ENCODE measurements at regions not wholly inside any gene's neighbourhood (a gene's known extent, or its start where the extent isn't known, plus 50 kb on each side); places are given as distances from the start of the nearest gene placed in this dataset.
"Not testable (repeated sequence)": the region's sequence is repeated elsewhere in the genome, so short reads cannot be mapped to it uniquely, and the experiment has no call there.

DNA sequence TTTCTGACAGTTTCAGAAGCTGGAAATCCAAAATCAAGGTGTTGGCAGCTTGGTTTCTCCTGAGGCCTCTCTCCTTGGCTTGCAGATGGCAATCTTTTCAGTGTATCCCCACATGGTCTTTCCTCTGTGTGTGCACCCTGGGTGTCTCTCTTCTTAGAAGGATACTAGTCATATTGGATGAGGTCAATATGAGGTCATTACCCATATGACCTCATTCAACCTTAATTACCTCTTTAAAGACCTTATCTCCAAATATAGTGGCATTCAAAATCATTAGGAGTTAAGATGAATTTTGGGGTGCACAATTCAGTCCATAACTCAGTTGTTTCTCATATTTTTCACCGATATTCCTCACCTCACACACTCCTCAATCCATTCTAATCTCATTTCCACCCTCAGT is 92.4 kb upstream of the TGM3 start:
- DNase-seq (ENCODE audit: low read depth): no peak

GRCh38 chr20:2204021-2204420 is 91.8 kb upstream of the TGM3 start:
- DNase-seq (ENCODE audit: low read depth): no peak

GRCh38 chr20:2206957-2207769 is 88.6 kb upstream of the TGM3 start:
- DNase-seq (ENCODE audit: low read depth): peak; percentile 52

DNA sequence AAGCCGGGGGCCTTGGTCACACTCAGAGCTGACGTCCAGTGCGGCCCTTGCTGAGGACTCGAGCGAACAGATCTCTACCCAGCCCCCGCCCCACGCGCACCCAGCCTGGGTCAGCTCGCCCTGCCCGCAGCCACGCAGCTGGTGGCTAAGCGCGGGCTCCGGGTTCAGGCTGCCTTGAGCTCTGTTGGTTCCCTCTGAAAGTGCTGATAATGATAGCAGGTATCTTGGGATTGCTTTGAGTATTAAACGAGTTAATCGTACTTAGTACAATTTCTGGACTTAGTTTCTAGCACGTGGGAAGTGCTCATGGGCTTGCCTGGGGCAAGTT is 88.1 kb upstream of the TGM3 start:
- no peak for DNase-seq (ENCODE audit: low read depth)

DNA sequence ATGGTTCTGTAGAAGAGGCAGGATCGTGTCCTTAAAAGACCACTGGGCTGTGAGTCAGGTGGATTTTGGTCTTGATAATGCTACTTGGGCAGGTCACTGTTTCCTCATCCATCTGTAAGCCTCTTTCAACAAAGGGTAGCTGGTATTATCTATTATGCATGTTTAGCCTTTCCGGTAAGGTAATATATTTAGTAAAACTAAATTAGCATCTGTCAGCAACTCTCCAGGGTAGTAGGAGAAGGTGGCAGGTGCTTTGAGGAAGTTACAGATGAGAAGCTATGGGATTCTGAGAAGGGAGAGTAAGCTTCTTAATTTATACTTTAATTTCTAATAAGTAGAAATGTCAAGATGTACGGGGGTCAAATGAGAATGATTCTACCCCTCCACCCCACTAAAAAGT is 86.9 kb upstream of the TGM3 start:
- no peak for DNase-seq (ENCODE audit: low read depth)

DNA sequence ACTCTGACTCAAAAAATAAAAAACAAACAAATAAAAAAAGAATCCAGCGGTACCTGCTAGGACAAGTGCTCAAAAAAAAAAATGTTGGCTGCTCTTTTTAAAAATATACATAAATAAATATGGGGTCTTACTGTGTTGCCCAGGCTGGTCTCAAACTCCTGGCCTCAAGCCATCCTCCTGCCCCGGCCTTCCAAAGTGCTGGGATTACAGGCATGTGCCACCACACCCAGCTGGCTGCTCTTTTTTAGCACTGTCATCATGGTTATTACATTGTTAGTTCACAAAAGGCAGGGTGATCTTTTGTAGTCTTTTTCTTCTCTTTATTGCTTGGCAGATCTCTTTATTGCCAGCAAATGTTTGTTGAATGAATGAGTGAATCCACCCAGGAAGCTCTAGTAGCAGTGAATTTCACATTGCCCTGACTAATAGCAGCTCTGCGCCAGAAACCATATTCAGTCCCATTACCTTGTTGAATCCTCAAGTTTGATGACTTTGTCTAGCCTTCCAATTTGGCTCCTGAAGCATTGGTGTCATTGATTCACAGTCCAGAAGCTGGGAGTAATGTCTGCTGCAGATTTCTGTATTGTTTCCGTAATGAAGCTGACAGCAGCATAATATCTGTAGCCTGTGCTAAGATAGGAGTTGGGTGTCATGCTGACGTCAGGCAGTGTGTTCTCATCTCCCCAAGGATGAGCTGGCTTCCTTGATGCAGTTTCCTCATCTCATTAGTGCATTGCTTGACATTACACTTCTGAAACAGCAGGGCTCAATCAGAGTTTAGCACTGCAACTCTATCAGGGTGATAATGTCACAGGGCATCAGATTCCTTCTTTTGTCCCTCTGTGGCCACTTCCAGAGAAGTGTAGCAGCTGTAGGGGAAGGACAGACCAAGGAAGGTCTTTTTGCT is 84.9 kb upstream of the TGM3 start:
- peak; percentile 71 for DNase-seq (ENCODE audit: low read depth)

DNA sequence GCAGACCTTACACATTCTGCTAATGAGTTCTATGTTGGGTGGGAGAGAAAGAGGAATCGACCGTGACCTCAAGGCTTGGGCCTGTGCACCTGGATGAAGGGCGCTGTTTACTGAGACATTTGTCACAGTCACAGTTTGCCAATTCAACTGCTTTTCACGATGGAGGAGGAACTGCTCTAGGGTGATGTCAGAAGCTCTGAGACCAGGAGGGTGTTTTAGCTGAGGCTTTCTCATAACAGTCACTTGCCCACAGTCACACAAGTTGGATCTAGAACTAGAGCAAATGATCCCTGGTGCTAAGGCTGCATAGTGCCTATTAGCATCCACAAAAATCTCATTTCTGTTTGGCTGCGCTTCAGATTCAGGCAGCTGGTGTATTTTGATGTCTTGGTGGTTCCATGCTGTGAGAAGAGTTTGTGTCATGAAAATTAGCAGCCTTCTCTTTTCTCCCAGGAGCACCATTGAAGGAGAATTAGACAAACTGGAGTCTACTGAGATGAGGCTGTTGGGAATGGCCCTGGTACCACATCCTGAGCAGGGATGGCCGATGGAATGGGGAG is 83.3 kb upstream of the TGM3 start:
- no peak for DNase-seq (ENCODE audit: low read depth)

- DNase-seq (ENCODE audit: low read depth): no peak
Measured at GRCh38 chr20:2213401-2213800, 82.4 kb upstream of the TGM3 start.

DNA sequence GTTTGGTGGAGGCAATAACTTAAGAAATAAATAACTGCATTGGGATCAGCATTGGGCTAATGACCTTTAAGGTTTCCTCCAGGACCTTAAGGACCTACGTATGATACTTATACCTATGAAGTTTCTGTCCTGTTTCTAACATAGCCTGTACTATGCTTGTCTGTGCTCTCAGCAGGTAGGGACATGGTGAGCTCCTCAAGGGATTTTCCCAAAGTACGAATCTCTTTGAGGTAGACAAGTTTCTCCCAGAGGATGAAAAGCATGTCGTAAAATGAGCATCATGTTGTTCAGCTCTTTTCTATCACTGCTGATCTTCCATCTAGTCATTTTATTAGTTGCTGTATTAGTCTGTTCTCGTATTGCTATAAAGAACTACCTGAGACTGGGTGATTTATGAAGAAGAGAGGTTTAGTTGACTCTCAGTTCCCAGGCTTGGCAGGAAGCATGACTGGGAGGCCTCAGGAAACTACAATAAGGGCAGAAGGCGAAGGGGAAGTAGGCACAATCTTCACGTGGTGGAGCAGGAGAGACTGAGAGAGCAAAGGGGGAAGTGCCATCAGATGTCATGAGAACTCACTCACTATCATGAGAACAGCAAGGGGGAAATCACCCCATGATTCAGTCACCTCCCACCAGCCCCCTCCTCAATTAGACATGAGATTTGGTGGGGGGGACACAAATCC is 77.8 kb upstream of the TGM3 start:
- DNase-seq (ENCODE audit: low read depth): no peak

- no peak for DNase-seq (ENCODE audit: low read depth)
Measured at GRCh38 chr20:2219481-2220006, 76.3 kb upstream of the TGM3 start.

DNA sequence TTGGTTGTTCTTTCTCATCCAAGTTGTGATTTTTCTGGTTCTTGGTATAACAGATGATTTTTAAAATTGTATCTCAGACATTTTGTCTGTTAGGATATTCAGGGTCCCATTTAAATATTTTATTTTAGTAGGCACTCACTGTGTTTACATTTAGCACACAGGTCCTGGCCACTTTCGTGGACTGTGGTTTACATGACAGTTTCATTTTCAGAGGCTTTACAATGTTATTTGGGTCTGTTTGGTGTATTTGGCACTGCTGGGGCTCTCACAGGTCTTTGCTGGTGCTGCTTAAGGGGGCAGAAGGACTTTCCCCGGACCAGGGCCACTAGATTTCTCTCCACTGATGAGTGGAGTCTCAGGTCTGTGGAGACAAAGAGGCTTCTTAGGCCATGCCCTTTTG is 75.5 kb upstream of the TGM3 start:
- DNase-seq (ENCODE audit: low read depth): no peak

- no peak for DNase-seq (ENCODE audit: low read depth)
Measured at GRCh38 chr20:2221921-2222320, 73.9 kb upstream of the TGM3 start.

GRCh38 chr20:2223558-2224367 is 72.0 kb upstream of the TGM3 start:
- no peak for DNase-seq (ENCODE audit: low read depth)

DNA sequence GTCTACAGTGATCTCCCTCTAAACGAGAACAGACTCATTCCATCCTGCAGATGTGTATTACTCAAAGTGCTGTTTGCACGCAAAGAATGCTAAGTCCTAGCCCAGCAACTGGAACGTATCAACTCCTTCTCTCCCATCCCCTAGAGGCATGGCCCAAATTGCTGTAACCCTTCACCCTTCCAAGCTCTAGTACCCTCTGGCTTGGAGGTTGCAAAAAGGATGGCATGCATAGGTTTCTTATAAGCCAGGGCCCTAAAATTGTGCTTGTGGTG is 71.5 kb upstream of the TGM3 start:
- peak; percentile 6 for DNase-seq (ENCODE audit: low read depth)

DNA sequence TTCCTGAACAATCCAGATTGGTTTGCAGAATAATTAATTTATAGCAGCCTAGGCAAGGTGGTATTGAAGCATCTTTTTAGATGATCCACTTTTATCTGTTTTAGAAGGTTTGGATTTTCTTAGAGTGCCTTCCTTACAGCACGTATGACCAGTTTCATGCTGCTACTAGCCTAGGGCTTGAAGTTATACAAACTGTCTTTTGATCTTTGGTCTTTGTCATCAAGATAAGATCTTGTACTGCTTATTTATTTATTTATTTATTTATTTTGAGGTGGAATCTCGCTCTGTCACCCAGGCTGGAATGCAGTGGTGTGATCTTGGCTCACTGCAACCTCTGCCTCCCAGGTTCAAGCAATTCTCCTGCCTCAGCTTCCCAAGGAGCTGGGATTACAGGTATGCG is 68.5 kb upstream of the TGM3 start:
- DNase-seq (ENCODE audit: low read depth): not testable (repeated sequence)

GRCh38 chr20:2227861-2228260 is 67.9 kb upstream of the TGM3 start:
- DNase-seq (ENCODE audit: low read depth): no peak

DNA sequence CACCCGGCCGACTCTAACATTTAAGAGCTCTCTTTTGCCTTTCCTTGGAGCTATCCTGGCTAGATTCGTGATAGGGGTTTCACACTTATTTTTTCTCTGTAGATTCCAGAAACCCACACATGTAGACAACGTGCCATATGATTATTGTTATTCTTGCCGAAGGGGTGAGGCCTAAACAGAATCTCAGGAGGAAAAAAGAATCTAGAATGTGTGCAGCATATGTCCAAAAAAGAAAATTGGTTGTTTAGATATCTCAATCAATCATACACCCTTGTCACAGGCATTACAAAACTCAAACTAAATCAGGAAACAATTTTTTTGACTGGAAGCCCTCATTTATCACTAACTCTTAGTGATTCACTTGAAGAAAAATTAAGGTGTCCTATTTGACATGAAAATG is 66.9 kb upstream of the TGM3 start:
- DNase-seq (ENCODE audit: low read depth): no peak

DNA sequence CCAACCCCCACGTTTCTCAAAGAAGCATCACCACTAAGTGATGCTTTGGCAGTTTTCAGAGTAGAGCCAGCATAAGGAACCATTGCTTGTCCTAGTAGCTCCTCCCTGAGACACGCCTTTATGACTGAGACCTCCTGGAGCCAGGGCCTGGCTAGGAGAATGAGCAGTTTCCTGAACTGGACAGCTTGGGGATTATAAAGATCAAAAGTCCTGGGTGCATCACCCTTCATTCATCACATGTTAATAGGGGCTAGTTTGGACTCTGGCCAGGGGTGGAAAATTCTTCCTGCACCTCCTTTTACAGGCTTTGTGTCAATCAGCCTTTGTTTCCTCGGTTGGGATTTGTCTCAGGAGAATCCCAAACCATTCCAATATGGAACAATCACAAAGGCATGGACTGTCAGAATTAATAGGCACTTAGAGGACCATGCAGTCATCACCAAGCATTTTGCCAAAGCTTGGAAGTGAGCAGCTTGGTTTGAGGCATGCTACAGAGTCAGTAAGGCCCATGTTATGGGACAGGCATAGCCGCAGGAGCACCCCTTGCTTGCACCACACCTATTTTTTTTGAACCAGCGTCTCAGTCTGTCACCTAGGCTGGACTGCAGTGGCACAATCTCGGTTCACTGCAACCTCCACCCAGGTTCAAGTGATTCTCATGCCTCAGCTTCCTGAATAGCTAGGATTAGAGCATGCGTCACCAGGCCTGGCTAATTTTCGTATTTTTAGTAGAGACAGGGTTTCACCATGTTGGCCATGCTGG is 64.9 kb upstream of the TGM3 start:
- DNase-seq (ENCODE audit: low read depth): no peak

DNA sequence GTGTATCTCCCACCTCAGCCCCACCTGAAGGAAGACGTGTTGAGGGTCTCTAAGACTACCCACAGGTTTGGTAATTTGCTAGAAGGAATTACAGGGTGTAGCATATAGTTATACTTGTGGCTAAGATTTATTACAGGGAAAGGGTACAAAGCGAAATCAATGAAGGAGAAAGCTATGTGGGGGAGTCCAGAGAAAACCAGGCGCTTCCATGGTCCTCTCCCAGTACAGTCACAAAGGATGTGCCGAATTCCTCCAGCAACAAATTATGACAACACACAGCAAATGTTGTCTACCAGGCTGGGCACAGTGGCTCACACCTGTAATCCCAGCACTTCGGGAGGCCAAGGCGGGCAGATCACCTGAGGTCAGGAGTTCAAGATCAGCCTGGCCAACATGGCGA is 64.1 kb upstream of the TGM3 start:
- DNase-seq (ENCODE audit: low read depth): no peak

GRCh38 chr20:2234598-2235191 is 61.1 kb upstream of the TGM3 start:
- peak; percentile 16 for DNase-seq (ENCODE audit: low read depth)

DNA sequence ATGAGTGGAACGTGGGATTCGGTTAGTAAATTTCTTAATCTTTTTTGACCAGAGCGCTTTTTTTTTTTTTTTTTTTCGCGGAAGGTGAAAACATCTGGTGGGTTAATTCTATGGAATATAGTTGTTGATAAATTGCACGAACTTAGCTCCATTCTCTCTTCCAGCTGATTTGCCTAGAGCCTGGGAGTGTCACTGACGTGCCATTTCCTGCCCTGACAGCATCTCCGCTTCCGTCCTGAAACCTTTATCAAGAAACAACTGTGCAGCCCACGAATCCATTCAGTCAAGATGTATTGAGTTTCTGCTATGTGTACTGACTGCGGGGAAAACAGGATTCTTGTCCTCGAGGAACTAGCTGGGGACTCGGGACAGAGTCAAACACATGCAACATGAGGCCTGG is 59.5 kb upstream of the TGM3 start:
- no peak for DNase-seq (ENCODE audit: low read depth)

All from fibroblast of gingiva (primary cell).